ENCODE measurements at regions not wholly inside any gene's neighbourhood (a gene's known extent, or its start where the extent isn't known, plus 50 kb on each side); places are given as distances from the start of the nearest gene placed in this dataset.

- Histone ChIP-seq H3K36me3 (ENCODE audit: control insufficient read depth in 4 of 4, insufficient read depth in 3 of 4, low read depth in 1 of 4, low read length in 3 of 4) (no peaks in the 10 kb centered on the region), H3K9ac (ENCODE audit: low read depth in 1 of 2, low read length in 2 of 2) (no peak overlapping the region), H3K4me1 (ENCODE audit: control insufficient read depth in 4 of 4, insufficient read depth in 4 of 4, low read length in 3 of 4) (no peaks in the 10 kb centered on the region), H3K27me3 (ENCODE audit: control insufficient read depth in 4 of 4, insufficient read depth in 4 of 4, low read length in 3 of 4) (peaks cover 2 to 5% (median 3%) of the 10 kb centered on the region in 4 donors), H3K27ac (ENCODE audit: low read depth in 1 of 2, low read length in 2 of 2) (no peak overlapping the region), H3K9me3 (ENCODE audit: control insufficient read depth in 4 of 4, low read length in 3 of 4) (no peaks in the 10 kb centered on the region), H3K4me3 (ENCODE audit: low read depth in 1 of 3, low read length in 3 of 3) (no peak overlapping the region)
- no peak for DNase-seq (ENCODE audit: low spot score)
- WGBS = 80% methylated on average over 14 of the region's 14 CpGs
- no peak for TF ChIP-seq GABPA (IDR thresholded peaks at IDR 0.05 in 1 of 2, conservative IDR thresholded peaks at IDR 0.05 in 1 of 2)
- no peak for TF ChIP-seq TAF1 (conservative IDR thresholded peaks at IDR 0.05)
- no peak for TF ChIP-seq RXRA (IDR thresholded peaks at IDR 0.05)
- no peak for TF ChIP-seq FOXA1 (IDR thresholded peaks at IDR 0.05)
- no peak for TF ChIP-seq SP1 (IDR thresholded peaks at IDR 0.05)
- TF ChIP-seq ZBTB33 (IDR thresholded peaks at IDR 0.05) = no peak
Observed at GRCh38 chr10:2828741-2829140, 238.6 kb upstream of the PFKP start.

- H3K27ac ChIP-seq (ENCODE audit: low read depth in 1 of 2, low read length in 2 of 2) = no peak overlapping the region
- H3K4me3 ChIP-seq (ENCODE audit: low read depth in 1 of 3, low read length in 3 of 3) = no peak overlapping the region
- H3K9me3 ChIP-seq (ENCODE audit: control insufficient read depth in 4 of 4, low read length in 3 of 4) = peaks cover 0 to 3% (median 0%) of the 10 kb centered on the region in 4 donors
- H3K36me3 ChIP-seq (ENCODE audit: control insufficient read depth in 4 of 4, insufficient read depth in 3 of 4, low read depth in 1 of 4, low read length in 3 of 4) = no peaks in the 10 kb centered on the region
- no peak overlapping the region for H3K9ac ChIP-seq (ENCODE audit: low read depth in 1 of 2, low read length in 2 of 2)
- TF ChIP-seq REST (IDR thresholded peaks at IDR 0.05) (no peak), JUND (IDR thresholded peaks at IDR 0.05) (no peak), TAF1 (conservative IDR thresholded peaks at IDR 0.05) (no peak)
- H3K4me1 ChIP-seq (ENCODE audit: control insufficient read depth in 4 of 4, insufficient read depth in 4 of 4, low read length in 3 of 4) = no peaks in the 10 kb centered on the region
- no peak for DNase-seq (ENCODE audit: low spot score)
- WGBS = 46% methylated on average over 2 of the region's 2 CpGs
- H3K27me3 ChIP-seq (ENCODE audit: control insufficient read depth in 4 of 4, insufficient read depth in 4 of 4, low read length in 3 of 4) = peaks cover 2 to 5% (median 3%) of the 10 kb centered on the region in 4 donors
Observed at GRCh38 chr10:2826675-2827074, 240.7 kb upstream of the PFKP start.

- Histone ChIP-seq H3K27ac (ENCODE audit: low read depth in 1 of 2, low read length in 2 of 2) (no peak overlapping the region), H3K27me3 (ENCODE audit: control insufficient read depth in 4 of 4, insufficient read depth in 4 of 4, low read length in 3 of 4) (peaks cover 0 to 3% (median 2%) of the 10 kb centered on the region in 4 donors), H3K36me3 (ENCODE audit: control insufficient read depth in 4 of 4, insufficient read depth in 3 of 4, low read depth in 1 of 4, low read length in 3 of 4) (no peaks in the 10 kb centered on the region), H3K9ac (ENCODE audit: low read depth in 1 of 2, low read length in 2 of 2) (no peak overlapping the region), H3K9me3 (ENCODE audit: control insufficient read depth in 4 of 4, low read length in 3 of 4) (peaks cover 0 to 3% (median 0%) of the 10 kb centered on the region in 4 donors), H3K4me3 (ENCODE audit: low read depth in 1 of 3, low read length in 3 of 3) (no peak overlapping the region), H3K4me1 (ENCODE audit: control insufficient read depth in 4 of 4, insufficient read depth in 4 of 4, low read length in 3 of 4) (no peaks in the 10 kb centered on the region)
- DNase-seq (ENCODE audit: low spot score) = no peak
- 88% methylated on average over 4 of the region's 4 CpGs for WGBS
- TF ChIP-seq RXRA (IDR thresholded peaks at IDR 0.05) (no peak), REST (IDR thresholded peaks at IDR 0.05) (no peak), JUND (IDR thresholded peaks at IDR 0.05) (no peak), GABPA (IDR thresholded peaks at IDR 0.05 in 1 of 2, conservative IDR thresholded peaks at IDR 0.05 in 1 of 2) (no peak), CTCF (IDR thresholded peaks at IDR 0.05; ENCODE audit: low read depth, low read length, missing input control) (no peak), EGR1 (IDR thresholded peaks at IDR 0.05; ENCODE audit: low read depth in 2 of 2) (no peak), FOXA1 (IDR thresholded peaks at IDR 0.05) (no peak), RAD21 (IDR thresholded peaks at IDR 0.05) (no peak)
Observed at GRCh38 chr10:2825841-2826240, 241.5 kb upstream of the PFKP start.
